NB4 (cell line): ENCODE measurements at regions not wholly inside any gene's neighbourhood (a gene's known extent, or its start where the extent isn't known, plus 50 kb on each side); places are given as distances from the start of the nearest gene placed in this dataset.

Experiments
- DNase-seq: peaks from one replicate; pipeline ENCODE4 v3.0.0; 2010; ENCODE audit warnings: low read depth
- H3K4me3 ChIP-seq: one replicate; pipeline ENCODE4 v1.5.1; 2011; ENCODE audit warnings: mild to moderate bottlenecking, low read depth, low read length, moderate library complexity
- CTCF ChIP-seq: IDR thresholded peaks from one replicate; pipeline ENCODE4 v1.5.1; 2012; ENCODE audit warnings: low read depth, low read length
- MAX ChIP-seq: IDR thresholded peaks from 2 replicates; pipeline ENCODE4 v1.6.1; 2011; ENCODE audit warnings: low read depth, low read length
- MYC ChIP-seq: IDR thresholded peaks from 2 replicates; pipeline ENCODE4 v1.6.1; 2011; ENCODE audit warnings: low read depth, low read length
- POLR2A ChIP-seq: IDR thresholded peaks from 2 replicates; pipeline ENCODE4 v1.6.1; 2011; ENCODE audit warnings: mild to moderate bottlenecking; ENCODE audit not compliant: insufficient read length; ENCODE audit errors: extremely low read depth

- no peak for DNase-seq
- TF ChIP-seq MYC (no peak), POLR2A (no peak)
- H3K4me3 ChIP-seq, result no peak overlapping the region
These were observed 65.1 kb downstream of the SLC4A3 start for GRCh38 chr2:219692521-219692920.

GRCh38 chr2:219695145-219695709 lies 67.8 kb downstream of the SLC4A3 start:
- no peak for DNase-seq
- TF ChIP-seq POLR2A (no peak), MYC (no peak), MAX (no peak), CTCF (no peak)
- H3K4me3 ChIP-seq, result no peak overlapping the region

GRCh38 chr2:219697811-219698747 lies 70.6 kb downstream of the SLC4A3 start:
- DNase-seq, result no peak
- H3K4me3 ChIP-seq, result no peak overlapping the region
- TF ChIP-seq POLR2A (no peak), MAX (no peak), CTCF (no peak)

GRCh38 chr2:219698748-219699439 lies 71.5 kb downstream of the SLC4A3 start:
- H3K4me3 ChIP-seq, result no peak overlapping the region
- TF ChIP-seq MYC (no peak), MAX (no peak), POLR2A (no peak), CTCF (no peak)
- DNase-seq, result no peak

- DNase-seq, result no peak
These were observed 72.0 kb downstream of the SLC4A3 start for GRCh38 chr2:219699440-219699821.

GRCh38 chr2:219701847-219702634 lies 74.6 kb downstream of the SLC4A3 start:
- no peak for TF ChIP-seq MYC
- TF ChIP-seq CTCF, result no peak
- no peak for TF ChIP-seq MAX
- no peak for TF ChIP-seq POLR2A
- no peak for DNase-seq
- H3K4me3 ChIP-seq, result no peak overlapping the region

More at GRCh38 chr2:219699440-219699821, 72.0 kb downstream of the SLC4A3 start:
- H3K4me3 ChIP-seq, result no peak overlapping the region
- TF ChIP-seq MAX (no peak), POLR2A (no peak)
